GM12878 (cell line): ENCODE measurements at regions not wholly inside any gene's neighbourhood (a gene's known extent, or its start where the extent isn't known, plus 50 kb on each side); places are given as distances from the start of the nearest gene placed in this dataset.

Source experiments
- CHD2 ChIP-seq: IDR thresholded peaks from 2 replicates; pipeline ENCODE4 v1.6.1; 2011; ENCODE audit warnings: low read depth, low read length, improper control_type of control experiment, borderline replicate concordance
- CTCF ChIP-seq, 3 experiments: IDR thresholded peaks in 2 of 3; conservative IDR thresholded peaks in 1 of 3; 2 replicates each; pipeline ENCODE4 v1.5.1; 2011; ENCODE audit warnings: low read depth in 3 of 3, low read length in 3 of 3, mild to moderate bottlenecking in 3 of 3, control low read depth in 2 of 3, moderate library complexity in 2 of 3, inconsistent platforms in 1 of 3, mixed read lengths in 1 of 3; ENCODE audit not compliant: control insufficient read depth in 2 of 3, insufficient read depth in 1 of 3; ENCODE audit errors: extremely low read depth in 1 of 3
- ESRRA ChIP-seq: IDR thresholded peaks from 2 replicates; pipeline ENCODE4 v1.6.1; 2012; ENCODE audit warnings: mild to moderate bottlenecking, low read length, improper control_type of control experiment
- ETV6 ChIP-seq, 2 experiments: fragments of 450-650 bp in 1 of 2; IDR thresholded peaks in 1 of 2; conservative IDR thresholded peaks in 1 of 2; 2 replicates each; pipeline ENCODE4 v1.6.1; 2014; ENCODE audit warnings: antibody characterized with exemption in 1 of 2, borderline replicate concordance in 1 of 2, low read depth in 1 of 2, mild to moderate bottlenecking in 1 of 2, moderate library complexity in 1 of 2
- MAX ChIP-seq: IDR thresholded peaks from 2 replicates; pipeline ENCODE4 v1.6.1; 2012; ENCODE audit warnings: low read depth, low read length, improper control_type of control experiment
- POLR2AphosphoS2 ChIP-seq: IDR thresholded peaks from 2 replicates; pipeline ENCODE4 v1.6.1; 2011; ENCODE audit warnings: low read depth, mild to moderate bottlenecking, low read length, improper control_type of control experiment, moderate library complexity
- RB1 ChIP-seq: fragments of 450-650 bp; formaldehyde crosslinking; IDR thresholded peaks from 2 replicates; pipeline ENCODE4 v1.6.1; 2017; ENCODE audit warnings: mild to moderate bottlenecking, borderline replicate concordance
- RUNX3 ChIP-seq: IDR thresholded peaks from 2 replicates; pipeline ENCODE4 v1.6.1; 2012; ENCODE audit warnings: low read length, inconsistent platforms
- SP1 ChIP-seq: IDR thresholded peaks from one replicate; pipeline ENCODE4 v1.6.1; 2011; ENCODE audit warnings: low read depth, low read length
- SRF ChIP-seq, 2 experiments: IDR thresholded peaks; 2 replicates each; pipeline ENCODE4 v1.6.1; 2011; ENCODE audit warnings: low read depth in 2 of 2, low read length in 2 of 2, mild to moderate bottlenecking in 1 of 2, moderate library complexity in 1 of 2
- ZNF274 ChIP-seq: IDR thresholded peaks from one replicate; pipeline ENCODE4 v1.8.0; 2011; ENCODE audit not compliant: insufficient read length, insufficient read depth
- TF ChIP-seq, protein P1 (sequence below): fragments of 450-650 bp; IDR thresholded peaks from 2 replicates; pipeline ENCODE4 v1.6.1; 2018; ENCODE audit warnings: borderline replicate concordance, mild to moderate bottlenecking; ENCODE audit not compliant: partially characterized antibody

- no peak for TF ChIP-seq SRF (IDR thresholded peaks at IDR 0.05; ENCODE audit: low read depth in 2 of 2, low read length in 2 of 2)
- no peak for TF ChIP-seq CTCF (IDR thresholded peaks at IDR 0.05 in 2 of 3, conservative IDR thresholded peaks at IDR 0.05 in 1 of 3; ENCODE audit: control insufficient read depth in 2 of 3, extremely low read depth in 1 of 3, insufficient read depth in 1 of 3, low read depth in 3 of 3, low read length in 3 of 3)
- TF ChIP-seq, protein P1, sequence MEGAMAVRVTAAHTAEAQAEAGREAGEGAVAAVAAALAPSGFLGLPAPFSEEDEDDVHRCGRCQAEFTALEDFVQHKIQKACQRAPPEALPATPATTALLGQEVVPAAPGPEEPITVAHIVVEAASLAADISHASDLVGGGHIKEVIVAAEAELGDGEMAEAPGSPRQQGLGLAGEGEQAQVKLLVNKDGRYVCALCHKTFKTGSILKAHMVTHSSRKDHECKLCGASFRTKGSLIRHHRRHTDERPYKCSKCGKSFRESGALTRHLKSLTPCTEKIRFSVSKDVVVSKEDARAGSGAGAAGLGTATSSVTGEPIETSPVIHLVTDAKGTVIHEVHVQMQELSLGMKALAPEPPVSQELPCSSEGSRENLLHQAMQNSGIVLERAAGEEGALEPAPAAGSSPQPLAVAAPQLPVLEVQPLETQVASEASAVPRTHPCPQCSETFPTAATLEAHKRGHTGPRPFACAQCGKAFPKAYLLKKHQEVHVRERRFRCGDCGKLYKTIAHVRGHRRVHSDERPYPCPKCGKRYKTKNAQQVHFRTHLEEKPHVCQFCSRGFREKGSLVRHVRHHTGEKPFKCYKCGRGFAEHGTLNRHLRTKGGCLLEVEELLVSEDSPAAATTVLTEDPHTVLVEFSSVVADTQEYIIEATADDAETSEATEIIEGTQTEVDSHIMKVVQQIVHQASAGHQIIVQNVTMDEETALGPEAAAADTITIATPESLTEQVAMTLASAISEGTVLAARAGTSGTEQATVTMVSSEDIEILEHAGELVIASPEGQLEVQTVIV: no peak
- no peak for TF ChIP-seq RUNX3
- TF ChIP-seq SP1: no peak
- no peak for TF ChIP-seq CHD2
- TF ChIP-seq MAX: no peak
- no peak for TF ChIP-seq ZNF274
- no peak for TF ChIP-seq RB1
- TF ChIP-seq POLR2AphosphoS2: no peak
- no peak for TF ChIP-seq ETV6 (conservative IDR thresholded peaks at IDR 0.05 in 1 of 2, IDR thresholded peaks at IDR 0.05 in 1 of 2; ENCODE audit: borderline replicate concordance in 1 of 2, low read depth in 1 of 2)
- no peak for TF ChIP-seq ESRRA
Observed at GRCh38 chrX:45681891-45682290, 481.2 kb upstream of the DIPK2B start.
